Transverse colon (tissue), 4 donors: ENCODE measurements at regions not wholly inside any gene's neighbourhood (a gene's known extent, or its start where the extent isn't known, plus 50 kb on each side); places are given as distances from the start of the nearest gene placed in this dataset.

Experiments used
- DNase-seq: peaks from one replicate; pipeline ENCODE4 v3.0.0-alpha.2; 2019
- H3K27ac ChIP-seq, 4 donors: fragments of 200-600 bp; sonication (generic); 2 replicates each; pipeline ENCODE4 v1.5.1; 2016 to 2018; ENCODE audit warnings: inconsistent platforms in 4 of 4
- H3K27me3 ChIP-seq: fragments of 200-600 bp; sonication (generic); 2 replicates; pipeline ENCODE4 v1.5.1; 2017; ENCODE audit warnings: inconsistent platforms
- H3K36me3 ChIP-seq, 4 donors: fragments of 200-600 bp; sonication (generic); 2 replicates each; pipeline ENCODE4 v1.5.1; 2017 to 2019; ENCODE audit warnings: inconsistent platforms in 4 of 4
- H3K4me1 ChIP-seq, 4 donors: fragments of 200-600 bp; sonication (generic); 2 replicates each; pipeline ENCODE4 v1.5.1; 2017 to 2020; ENCODE audit warnings: inconsistent platforms in 4 of 4
- H3K4me3 ChIP-seq, 4 donors: fragments of 200-600 bp; sonication (generic); 1 replicate in 1 of 4; 2 replicates in 3 of 4; pipeline versions ENCODE4 v1.5.1 to v1.6.1; 2017 to 2019; ENCODE audit warnings: inconsistent platforms in 4 of 4
- H3K9me3 ChIP-seq, 2 donors: fragments of 200-600 bp; sonication (generic); 2 replicates each; pipeline ENCODE4 v1.5.1; 2017 to 2019; ENCODE audit warnings: inconsistent platforms in 2 of 2
- EP300 ChIP-seq: sonication (generic); formaldehyde crosslinking; IDR thresholded peaks from one replicate; pipeline ENCODE4 v1.6.1; 2017; ENCODE audit warnings: antibody characterized with exemption, low read depth
- POLR2A ChIP-seq: fragments of 450-650 bp; IDR thresholded peaks from one replicate; pipeline ENCODE4 v1.6.1; 2016; ENCODE audit warnings: antibody characterized with exemption, mild to moderate bottlenecking, moderate library complexity
- POLR2AphosphoS5 ChIP-seq, 3 donors: sonication (generic); formaldehyde crosslinking; IDR thresholded peaks; one replicate each; pipeline ENCODE4 v1.6.1; 2016; ENCODE audit warnings: antibody characterized with exemption in 3 of 3
- WGBS, 2 donors: methylation state at CpG; one replicate each; pipeline ENCODE4 v1.1.5; 2018; ENCODE audit warnings: low coverage in 1 of 2; 5-methylcytosine and 5-hydroxymethylcytosine counted together
- in situ Hi-C, 4 donors: fragments of 200-750 bp; cut with MboI; loops; one replicate each; pipeline versions ENCODE4 v1.15.0 to v1.15.1; 2017; ENCODE audit warnings: low sequenced_read_pairs in 3 of 4, low pct_ligation_motif_present in 1 of 4, low pct_unique_long_range_greater_than_20kb in 1 of 4
- intact Hi-C: fragments of 100-400 bp; cut with DNase I; formaldehyde crosslinking; loops from one replicate; pipeline ENCODE4 v1.15.1; 2023; ENCODE audit warnings: low total_unique reads
- TF ChIP-seq, protein P1 (sequence below), 5 experiments: fragments of 200-600 bp in 3 of 5; fragments of 450-650 bp in 2 of 5; sonication (generic) in 3 of 5; IDR thresholded peaks; 1 replicate in 2 of 5; 2 replicates in 3 of 5; pipeline ENCODE4 v1.5.1; 2016 to 2017; ENCODE audit warnings: antibody characterized with exemption in 5 of 5, inconsistent platforms in 3 of 5, mild to moderate bottlenecking in 2 of 5, moderate library complexity in 1 of 5

DNA sequence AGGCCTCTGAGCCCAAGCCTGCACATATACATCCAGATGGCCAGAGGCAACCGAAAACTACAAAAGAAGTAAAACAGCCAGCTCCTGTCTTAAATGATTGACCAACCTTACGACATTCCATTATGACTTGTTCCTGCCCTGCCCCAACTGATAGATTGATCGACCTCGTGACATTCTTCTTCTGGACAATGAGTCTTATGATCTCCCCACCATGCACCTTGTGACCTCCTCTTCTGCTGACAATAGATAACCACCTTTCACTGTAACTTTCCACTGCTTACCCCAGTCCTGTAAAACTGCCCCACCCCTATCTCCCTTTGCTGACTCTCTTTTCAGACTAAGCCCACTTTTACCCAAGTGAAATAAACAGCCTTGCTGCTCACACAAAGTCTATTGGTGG, 670.0 kb upstream of the PKDCC start:
- TF ChIP-seq POLR2A (no peak), EP300 (no peak), POLR2AphosphoS5 (IDR thresholded peaks at IDR 0.05) (no peak)
- TF ChIP-seq, protein P1, sequence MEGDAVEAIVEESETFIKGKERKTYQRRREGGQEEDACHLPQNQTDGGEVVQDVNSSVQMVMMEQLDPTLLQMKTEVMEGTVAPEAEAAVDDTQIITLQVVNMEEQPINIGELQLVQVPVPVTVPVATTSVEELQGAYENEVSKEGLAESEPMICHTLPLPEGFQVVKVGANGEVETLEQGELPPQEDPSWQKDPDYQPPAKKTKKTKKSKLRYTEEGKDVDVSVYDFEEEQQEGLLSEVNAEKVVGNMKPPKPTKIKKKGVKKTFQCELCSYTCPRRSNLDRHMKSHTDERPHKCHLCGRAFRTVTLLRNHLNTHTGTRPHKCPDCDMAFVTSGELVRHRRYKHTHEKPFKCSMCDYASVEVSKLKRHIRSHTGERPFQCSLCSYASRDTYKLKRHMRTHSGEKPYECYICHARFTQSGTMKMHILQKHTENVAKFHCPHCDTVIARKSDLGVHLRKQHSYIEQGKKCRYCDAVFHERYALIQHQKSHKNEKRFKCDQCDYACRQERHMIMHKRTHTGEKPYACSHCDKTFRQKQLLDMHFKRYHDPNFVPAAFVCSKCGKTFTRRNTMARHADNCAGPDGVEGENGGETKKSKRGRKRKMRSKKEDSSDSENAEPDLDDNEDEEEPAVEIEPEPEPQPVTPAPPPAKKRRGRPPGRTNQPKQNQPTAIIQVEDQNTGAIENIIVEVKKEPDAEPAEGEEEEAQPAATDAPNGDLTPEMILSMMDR (IDR thresholded peaks at IDR 0.05): no peak
- no peak overlapping the region for H3K4me3 ChIP-seq
- intact Hi-C loops: no loop called here
- WGBS, 2 donors: 80 to 84% methylated on average over 4 of the region's 4 CpGs
- H3K36me3 ChIP-seq: no peaks in the 10 kb centered on the region
- no peaks in the 10 kb centered on the region for H3K4me1 ChIP-seq
- in situ Hi-C loops: no loop called here
- H3K9me3 ChIP-seq: no peaks in the 10 kb centered on the region
- no peaks in the 10 kb centered on the region for H3K27me3 ChIP-seq
- no peak for DNase-seq
- no peak overlapping the region for H3K27ac ChIP-seq

DNA sequence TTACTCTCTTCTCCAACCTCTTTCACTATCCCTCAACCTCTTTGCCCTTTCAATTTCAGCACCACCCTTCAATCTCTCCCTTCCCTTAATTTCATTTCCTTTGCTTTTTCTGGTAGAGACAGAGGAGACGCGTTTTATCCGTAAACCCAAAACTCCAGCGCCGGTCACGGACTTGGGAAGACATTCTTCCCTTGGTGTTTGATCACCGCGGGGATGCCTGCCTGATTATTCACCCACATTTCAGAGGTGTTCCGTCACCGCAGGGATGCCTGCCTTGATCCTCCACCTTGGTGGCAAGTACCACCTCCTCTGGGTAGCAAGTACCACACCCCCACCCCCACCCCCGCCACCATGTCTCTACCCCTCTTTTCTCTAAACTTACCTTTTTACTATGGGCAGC, 669.4 kb upstream of the PKDCC start:
- TF ChIP-seq EP300 (no peak), POLR2AphosphoS5 (IDR thresholded peaks at IDR 0.05) (no peak)
- in situ Hi-C loops (no loop called here), intact Hi-C loops (no loop called here)

DNA sequence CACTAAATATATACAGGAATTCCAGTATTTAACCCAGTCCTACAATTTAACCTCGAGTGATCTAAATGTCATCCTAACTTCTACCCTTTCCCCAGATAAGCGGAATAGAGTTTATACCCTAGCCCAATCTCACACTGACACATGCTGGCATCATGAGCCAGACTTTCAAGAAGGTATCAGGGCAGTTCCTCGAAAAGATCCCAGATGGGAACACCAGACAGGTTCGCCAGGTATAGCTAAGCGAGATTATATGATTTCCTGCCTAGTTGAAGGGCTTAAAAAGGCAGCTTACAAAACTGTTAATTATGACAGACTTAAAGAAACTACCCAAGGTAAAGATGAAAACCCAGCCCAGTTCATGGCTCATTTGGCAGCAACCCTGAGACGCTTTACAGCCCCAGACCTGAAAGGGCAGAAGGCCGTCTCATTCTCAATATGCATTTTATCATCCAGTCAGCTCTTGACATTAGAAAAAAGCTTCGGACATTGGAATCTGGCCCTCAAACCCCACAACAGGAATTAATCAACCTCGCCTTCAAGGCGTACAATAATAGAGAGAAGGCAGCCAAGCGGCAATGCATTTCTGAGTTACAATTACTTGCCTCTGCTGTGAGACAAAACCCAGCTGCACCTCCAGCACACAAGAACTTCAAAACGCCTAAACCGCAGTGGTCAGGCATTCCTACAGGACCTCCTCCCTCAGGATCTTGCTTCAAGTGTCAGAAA, 668.2 kb upstream of the PKDCC start:
- Histone ChIP-seq H3K9me3 (no peaks in the 10 kb centered on the region), H3K36me3 (no peaks in the 10 kb centered on the region), H3K4me1 (no peaks in the 10 kb centered on the region), H3K27me3 (no peaks in the 10 kb centered on the region), H3K27ac (no peak overlapping the region), H3K4me3 (no peak overlapping the region)
- WGBS, 2 donors: 72 to 77% methylated on average over 11 to 13 of the region's 13 CpGs
- DNase-seq: no peak
- in situ Hi-C loops (no loop called here), intact Hi-C loops (no loop called here)
- TF ChIP-seq POLR2AphosphoS5 (IDR thresholded peaks at IDR 0.05) (no peak), POLR2A (no peak), EP300 (no peak)
- TF ChIP-seq, protein P1 (IDR thresholded peaks at IDR 0.05): no peak

More for the DNA sequence above, 669.4 kb upstream of the PKDCC start:
- H3K27me3 ChIP-seq: no peaks in the 10 kb centered on the region
- DNase-seq: no peak
- WGBS, 2 donors: 95% methylated on average over 11 of the region's 11 CpGs; no CpG with 5 or more reads in 1 of the 2 donors
- no peak overlapping the region for H3K27ac ChIP-seq
- H3K9me3 ChIP-seq: no peaks in the 10 kb centered on the region
- no peak overlapping the region for H3K4me3 ChIP-seq
- no peaks in the 10 kb centered on the region for H3K4me1 ChIP-seq
- H3K36me3 ChIP-seq: no peaks in the 10 kb centered on the region

DNA sequence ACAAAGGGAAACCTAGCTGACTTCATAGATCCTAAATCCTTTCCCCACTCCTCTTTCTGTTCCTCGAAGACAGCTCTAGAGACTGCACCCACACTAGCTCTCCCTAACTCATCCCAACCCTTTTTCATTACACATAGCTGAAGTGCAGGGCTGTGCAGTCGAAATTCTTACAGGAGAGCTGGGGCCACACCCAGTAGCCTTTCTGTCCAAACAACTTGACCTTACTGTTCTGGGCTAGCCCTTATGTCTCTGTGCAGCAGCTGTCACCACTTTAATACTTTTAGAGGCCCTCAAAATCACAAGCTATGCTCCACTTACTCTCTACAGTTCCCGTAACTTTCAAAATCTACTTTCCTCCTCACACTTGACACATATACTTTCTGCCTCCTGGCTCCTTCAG, 666.1 kb upstream of the PKDCC start:
- no peak for DNase-seq
- Histone ChIP-seq H3K27me3 (no peaks in the 10 kb centered on the region), H3K4me1 (no peaks in the 10 kb centered on the region), H3K4me3 (no peak overlapping the region), H3K36me3 (no peaks in the 10 kb centered on the region), H3K9me3 (no peaks in the 10 kb centered on the region), H3K27ac (no peak overlapping the region)
- in situ Hi-C loops: no loop called here
- no peak for TF ChIP-seq POLR2A
- TF ChIP-seq, protein P1 (IDR thresholded peaks at IDR 0.05): no peak
- no peak for TF ChIP-seq POLR2AphosphoS5 (IDR thresholded peaks at IDR 0.05)
- no peak for TF ChIP-seq EP300
- 65 to 75% methylated on average over 1 to 3 of the region's 3 CpGs for WGBS, 2 donors
- intact Hi-C loops: no loop called here

DNA sequence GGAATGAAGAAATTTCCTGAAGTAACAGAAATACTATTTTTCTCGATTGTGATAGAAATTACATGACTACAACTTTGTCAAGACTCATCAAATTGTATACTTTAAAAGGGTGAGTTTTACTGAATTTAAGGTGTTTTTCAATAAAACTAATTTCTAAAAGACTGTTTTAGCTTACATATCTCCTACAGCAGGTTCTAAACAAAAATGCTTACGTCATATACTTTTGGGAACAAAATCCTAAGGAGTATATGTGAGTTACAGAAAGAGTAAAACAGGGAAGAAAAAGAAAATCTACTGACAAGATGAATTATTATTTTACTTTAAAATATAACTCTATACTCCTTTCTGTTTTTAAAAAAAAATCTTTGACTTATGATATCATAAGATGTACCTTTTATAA, 660.3 kb upstream of the PKDCC start:
- in situ Hi-C loops (no loop called here), intact Hi-C loops (no loop called here)
- H3K27me3 ChIP-seq: no peaks in the 10 kb centered on the region

More for the DNA sequence above, 660.3 kb upstream of the PKDCC start:
- TF ChIP-seq, protein P1 (IDR thresholded peaks at IDR 0.05): no peak
- TF ChIP-seq EP300: no peak
- no peak for TF ChIP-seq POLR2AphosphoS5 (IDR thresholded peaks at IDR 0.05)
- no peak for TF ChIP-seq POLR2A
- H3K4me3 ChIP-seq: no peak overlapping the region
- peaks cover 0 to 3% of the 10 kb centered on the region in 2 donors for H3K9me3 ChIP-seq
- 71 to 75% methylated on average over 2 of the region's 2 CpGs for WGBS, 2 donors
- DNase-seq: no peak
- H3K27ac ChIP-seq: no peak overlapping the region
- no peaks in the 10 kb centered on the region for H3K4me1 ChIP-seq
- no peaks in the 10 kb centered on the region for H3K36me3 ChIP-seq
